ENCODE measurements at regions not wholly inside any gene's neighbourhood (a gene's known extent, or its start where the extent isn't known, plus 50 kb on each side); places are given as distances from the start of the nearest gene placed in this dataset.

GRCh38 chr6:14786008-14786407 lies 459.9 kb upstream of the JARID2 start:
- TF ChIP-seq EZH2 (IDR thresholded peaks at IDR 0.05) (no peak), POLR2AphosphoS5 (IDR thresholded peaks at IDR 0.05; ENCODE audit: low read depth, low read length) (no peak), POLR2A (IDR thresholded peaks at IDR 0.05; ENCODE audit: borderline replicate concordance, extremely low read depth, insufficient read depth, insufficient read length) (no peak), CTCF (IDR thresholded peaks at IDR 0.05 in 2 of 3, conservative IDR thresholded peaks at IDR 0.05 in 1 of 3; ENCODE audit: borderline replicate concordance in 1 of 3, insufficient read depth in 1 of 3, low read depth in 2 of 3, low read length in 2 of 3) (no peak), ATF3 (IDR thresholded peaks at IDR 0.05) (no peak)

All from HCT116 (cell line).